ENCODE measurements at regions not wholly inside any gene's neighbourhood (a gene's known extent, or its start where the extent isn't known, plus 50 kb on each side); places are given as distances from the start of the nearest gene placed in this dataset.

DNA sequence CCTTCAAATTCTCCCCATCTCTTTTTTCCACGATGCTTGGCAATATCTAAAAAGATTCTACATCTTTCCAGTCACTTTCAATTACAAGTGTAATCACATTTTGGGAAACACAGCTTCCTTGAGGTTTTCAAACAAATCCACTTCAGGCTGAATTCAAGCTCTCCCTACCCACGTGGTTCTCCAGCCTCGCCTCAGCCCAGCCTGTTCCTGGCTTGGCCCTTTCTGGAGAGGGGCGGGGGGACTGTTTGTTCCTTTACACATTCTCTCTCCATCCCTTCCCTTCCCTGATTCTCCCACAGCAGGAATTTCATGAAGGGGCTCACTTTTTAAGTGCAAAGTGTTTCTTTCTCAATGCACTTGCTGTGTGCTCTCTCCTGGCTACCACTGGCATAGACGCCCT is 226.3 kb upstream of the SOX11 start:
- no peak overlapping the region for H3K4me3 Mint-ChIP-seq
- H3K27ac Mint-ChIP-seq (ENCODE audit: low read depth) = no peak overlapping the region
- H3K27me3 Mint-ChIP-seq = no peaks in the 10 kb centered on the region
- ATAC-seq (replicated peaks; ENCODE audit: extremely low read depth, poor library complexity, severe bottlenecking) (no peak), DNase-seq (ENCODE audit: low spot score in 2 of 2) (no peak)
- no peaks in the 10 kb centered on the region for H3K4me1 Mint-ChIP-seq
- peaks cover 12% of the 10 kb centered on the region for H3K9me3 Mint-ChIP-seq
- H3K36me3 Mint-ChIP-seq (ENCODE audit: insufficient read depth) = peaks cover 1% of the 10 kb centered on the region

DNA sequence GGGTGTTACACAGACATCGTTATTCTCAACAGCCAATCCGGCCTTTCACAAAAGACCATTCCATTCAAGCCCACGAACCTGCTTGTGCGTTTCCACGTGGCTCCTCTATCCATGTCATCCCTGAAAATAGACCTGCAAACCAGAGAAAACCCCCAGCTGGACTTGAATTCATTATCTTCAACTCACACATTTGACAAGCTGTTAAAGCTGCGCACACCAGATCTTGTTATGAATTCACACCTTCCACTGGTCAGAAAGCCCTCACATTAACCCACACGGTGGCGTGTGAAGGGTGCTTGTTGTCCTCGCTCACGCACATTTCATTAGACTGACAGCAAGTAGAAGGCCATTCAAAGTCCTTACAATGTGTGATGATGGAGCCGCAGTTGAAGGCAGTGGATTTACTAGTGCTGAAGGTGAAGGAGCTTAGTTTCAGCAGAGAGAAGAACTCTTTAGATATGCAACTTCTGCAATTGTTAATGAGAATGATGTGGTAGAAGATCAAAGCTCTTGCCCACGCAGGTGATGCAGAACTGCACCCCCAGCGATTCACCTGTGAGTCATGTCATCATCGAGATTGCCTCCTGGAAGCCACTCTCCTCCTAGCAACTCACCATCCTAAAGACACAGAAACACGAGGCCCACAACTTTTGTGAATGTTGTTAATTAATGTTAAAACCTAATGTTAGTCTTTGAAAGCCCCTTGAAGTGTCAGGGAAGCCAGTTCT is 224.8 kb upstream of the SOX11 start:
- H3K27me3 Mint-ChIP-seq = no peaks in the 10 kb centered on the region
- ATAC-seq (replicated peaks; ENCODE audit: extremely low read depth, poor library complexity, severe bottlenecking) (no peak), DNase-seq (ENCODE audit: low spot score in 2 of 2) (no peak)
- H3K9me3 Mint-ChIP-seq = peaks cover 7% of the 10 kb centered on the region
- H3K4me3 Mint-ChIP-seq = no peak overlapping the region
- H3K36me3 Mint-ChIP-seq (ENCODE audit: insufficient read depth) = peaks cover 1% of the 10 kb centered on the region
- H3K4me1 Mint-ChIP-seq = no peaks in the 10 kb centered on the region
- H3K27ac Mint-ChIP-seq (ENCODE audit: low read depth) = no peak overlapping the region

DNA sequence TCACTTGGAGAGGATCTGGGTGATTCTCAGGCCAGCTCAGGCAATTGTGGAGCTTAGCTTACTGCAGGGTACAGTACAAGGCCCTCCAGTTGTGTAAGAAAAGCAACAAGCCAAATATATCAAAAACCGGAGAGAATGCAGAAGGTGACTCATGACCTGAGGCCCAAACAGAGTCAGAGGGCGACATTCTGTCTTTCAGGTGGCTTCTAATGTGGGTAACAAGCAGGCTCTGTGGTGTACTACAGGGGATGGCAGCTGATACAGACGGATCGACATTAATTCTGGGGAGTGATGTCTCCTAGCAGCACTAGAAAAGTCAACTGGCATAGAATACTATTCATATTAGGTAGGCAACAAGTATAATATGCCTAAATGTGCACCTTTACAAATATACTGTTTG is 219.5 kb upstream of the SOX11 start:
- Mint-ChIP-seq H3K27ac (ENCODE audit: low read depth) (no peak overlapping the region), H3K4me1 (no peaks in the 10 kb centered on the region), H3K4me3 (no peak overlapping the region), H3K36me3 (ENCODE audit: insufficient read depth) (peaks cover 3% of the 10 kb centered on the region), H3K9me3 (peaks cover 12% of the 10 kb centered on the region), H3K27me3 (no peaks in the 10 kb centered on the region)
- ATAC-seq (replicated peaks; ENCODE audit: extremely low read depth, poor library complexity, severe bottlenecking) = no peak
- no peak for DNase-seq (ENCODE audit: low spot score in 2 of 2)

DNA sequence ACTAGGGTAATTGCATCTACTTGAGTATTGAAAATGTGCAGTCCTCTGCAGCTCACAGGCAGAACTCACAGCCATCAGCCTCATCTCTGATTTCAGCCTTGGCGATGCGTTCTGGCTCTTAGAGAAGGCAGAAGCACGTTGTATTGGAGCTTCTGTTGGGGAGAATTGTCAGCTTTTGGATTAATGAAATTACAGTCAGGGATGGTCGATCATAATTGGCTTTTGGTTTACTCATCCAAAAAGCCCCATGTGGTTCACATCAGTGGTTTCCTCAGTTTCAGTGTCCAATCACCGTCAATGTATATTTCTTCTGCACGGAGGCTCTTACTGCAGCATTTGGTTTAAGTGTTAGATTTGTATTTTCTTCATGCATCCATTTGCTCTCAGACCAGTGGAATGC is 218.5 kb upstream of the SOX11 start:
- no peak overlapping the region for H3K27ac Mint-ChIP-seq (ENCODE audit: low read depth)
- peaks cover 3% of the 10 kb centered on the region for H3K36me3 Mint-ChIP-seq (ENCODE audit: insufficient read depth)
- no peak for DNase-seq (ENCODE audit: low spot score in 2 of 2)
- H3K4me3 Mint-ChIP-seq = no peak overlapping the region
- H3K4me1 Mint-ChIP-seq = no peaks in the 10 kb centered on the region
- ATAC-seq (replicated peaks; ENCODE audit: extremely low read depth, poor library complexity, severe bottlenecking) = no peak
- peaks cover 12% of the 10 kb centered on the region for H3K9me3 Mint-ChIP-seq
- H3K27me3 Mint-ChIP-seq = no peaks in the 10 kb centered on the region

DNA sequence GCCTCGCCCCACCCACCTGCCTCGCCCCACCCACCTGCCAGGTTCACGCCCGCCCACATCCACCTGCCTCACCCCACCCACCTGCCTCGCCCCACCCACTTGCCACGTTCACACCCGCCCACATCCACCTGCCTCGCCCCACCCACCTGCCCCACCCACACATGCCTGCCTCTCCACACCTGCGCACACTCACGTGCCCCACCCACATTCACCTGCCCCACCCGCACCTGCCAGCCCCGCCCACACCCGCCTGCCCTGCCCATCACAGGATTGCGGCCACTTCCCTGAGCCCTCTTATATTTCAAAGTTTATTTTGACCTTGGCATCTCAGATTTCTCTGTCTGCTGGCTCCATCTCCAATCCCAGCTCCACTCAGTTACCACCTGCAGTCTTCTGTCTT is 217.5 kb upstream of the SOX11 start:
- ATAC-seq (replicated peaks; ENCODE audit: extremely low read depth, poor library complexity, severe bottlenecking) (no peak), DNase-seq (ENCODE audit: low spot score in 2 of 2) (no peak)
- H3K4me1 Mint-ChIP-seq = no peaks in the 10 kb centered on the region
- peaks cover 12% of the 10 kb centered on the region for H3K9me3 Mint-ChIP-seq
- no peak overlapping the region for H3K4me3 Mint-ChIP-seq
- H3K27me3 Mint-ChIP-seq = no peaks in the 10 kb centered on the region
- H3K36me3 Mint-ChIP-seq (ENCODE audit: insufficient read depth) = peaks cover 3% of the 10 kb centered on the region
- H3K27ac Mint-ChIP-seq (ENCODE audit: low read depth) = no peak overlapping the region

GRCh38 chr2:5479265-5479928 is 212.8 kb upstream of the SOX11 start:
- Mint-ChIP-seq H3K27ac (ENCODE audit: low read depth) (no peak overlapping the region), H3K9me3 (peaks cover 11% of the 10 kb centered on the region), H3K4me1 (no peaks in the 10 kb centered on the region), H3K36me3 (ENCODE audit: insufficient read depth) (no peaks in the 10 kb centered on the region), H3K27me3 (no peaks in the 10 kb centered on the region), H3K4me3 (no peak overlapping the region)
- no peak for DNase-seq (ENCODE audit: low spot score in 2 of 2)
- no peak for ATAC-seq (replicated peaks; ENCODE audit: extremely low read depth, poor library complexity, severe bottlenecking)

GRCh38 chr2:5482929-5483331 is 209.3 kb upstream of the SOX11 start:
- Mint-ChIP-seq H3K4me1 (no peaks in the 10 kb centered on the region), H3K27ac (ENCODE audit: low read depth) (no peak overlapping the region), H3K9me3 (peaks cover 9% of the 10 kb centered on the region), H3K4me3 (no peak overlapping the region), H3K36me3 (ENCODE audit: insufficient read depth) (no peaks in the 10 kb centered on the region), H3K27me3 (no peaks in the 10 kb centered on the region)
- DNase-seq (ENCODE audit: low spot score in 2 of 2) = no peak
- no peak for ATAC-seq (replicated peaks; ENCODE audit: extremely low read depth, poor library complexity, severe bottlenecking)

DNA sequence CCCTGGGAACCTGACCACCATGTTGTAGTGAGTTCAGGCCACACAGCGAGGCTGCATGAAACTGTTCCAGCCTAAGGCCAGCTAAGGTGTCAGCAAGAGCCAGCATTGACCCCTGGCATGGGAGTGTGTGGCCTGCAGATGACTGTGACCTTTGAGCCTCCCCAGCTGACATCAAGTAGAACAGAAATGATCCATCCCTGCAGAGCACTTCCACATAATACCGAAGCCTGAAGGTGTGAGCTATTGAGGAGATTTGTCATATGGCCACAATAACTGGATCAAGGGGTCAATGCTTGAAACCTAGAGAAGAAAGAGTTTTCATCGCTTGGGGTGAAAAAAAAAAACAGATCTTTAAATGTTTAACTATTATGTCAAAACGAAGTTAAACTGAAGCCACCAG is 207.3 kb upstream of the SOX11 start:
- DNase-seq (ENCODE audit: low spot score in 2 of 2) = no peak
- ATAC-seq (replicated peaks; ENCODE audit: extremely low read depth, poor library complexity, severe bottlenecking) = no peak
- H3K27me3 Mint-ChIP-seq = no peaks in the 10 kb centered on the region
- H3K9me3 Mint-ChIP-seq = peaks cover 12% of the 10 kb centered on the region
- no peaks in the 10 kb centered on the region for H3K36me3 Mint-ChIP-seq (ENCODE audit: insufficient read depth)
- H3K4me3 Mint-ChIP-seq = no peak overlapping the region
- H3K4me1 Mint-ChIP-seq = no peaks in the 10 kb centered on the region
- H3K27ac Mint-ChIP-seq (ENCODE audit: low read depth) = no peak overlapping the region

DNA sequence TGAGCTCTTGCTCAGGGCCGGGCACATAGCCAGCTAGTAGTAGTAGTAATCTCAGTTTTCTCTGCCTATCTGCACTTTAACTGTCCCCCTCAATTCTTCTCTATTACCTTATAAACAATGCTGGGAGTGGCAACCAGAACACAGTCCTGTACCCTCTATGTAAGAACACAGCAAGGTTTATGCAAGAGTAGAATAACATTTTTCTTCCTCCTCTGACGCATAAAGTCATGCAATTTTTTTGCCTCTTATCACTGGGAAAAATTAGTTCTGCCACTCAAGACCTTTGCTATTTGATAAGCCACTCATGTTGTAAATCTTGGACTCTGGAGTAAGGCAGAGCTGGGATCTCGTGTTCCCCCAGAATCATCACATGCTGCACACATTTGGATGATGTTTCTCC is 200.7 kb upstream of the SOX11 start:
- Mint-ChIP-seq H3K9me3 (peaks cover 6% of the 10 kb centered on the region), H3K4me1 (no peaks in the 10 kb centered on the region)

DNA sequence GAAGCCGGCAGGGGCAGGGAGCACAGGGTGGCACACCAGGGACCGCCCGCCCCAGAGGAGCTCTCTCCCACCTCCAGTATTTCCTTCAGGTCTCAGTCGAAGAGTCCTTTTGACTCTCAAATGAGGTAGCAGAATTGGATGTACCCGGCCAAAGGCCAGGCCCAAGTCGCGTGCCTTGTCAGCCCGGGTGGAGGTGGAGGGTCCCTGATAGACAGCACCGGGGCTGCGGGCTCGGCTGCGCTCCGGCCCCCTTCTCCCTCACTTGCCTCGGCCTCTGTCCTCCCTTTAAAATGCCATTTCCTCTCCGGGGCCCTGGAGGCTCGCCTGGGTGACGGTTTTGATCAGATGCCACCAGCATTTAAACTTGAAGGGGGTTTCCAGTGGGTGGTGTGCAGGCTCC is 198.9 kb upstream of the SOX11 start:
- Mint-ChIP-seq H3K27ac (ENCODE audit: low read depth) (no peak overlapping the region), H3K4me3 (no peak overlapping the region), H3K36me3 (ENCODE audit: insufficient read depth) (no peaks in the 10 kb centered on the region), H3K27me3 (no peaks in the 10 kb centered on the region), H3K4me1 (no peaks in the 10 kb centered on the region), H3K9me3 (no peaks in the 10 kb centered on the region)
- DNase-seq (ENCODE audit: low spot score in 2 of 2) (no peak), ATAC-seq (replicated peaks; ENCODE audit: extremely low read depth, poor library complexity, severe bottlenecking) (no peak)

More for the DNA sequence above, 200.7 kb upstream of the SOX11 start:
- DNase-seq (ENCODE audit: low spot score in 2 of 2) (no peak), ATAC-seq (replicated peaks; ENCODE audit: extremely low read depth, poor library complexity, severe bottlenecking) (no peak)
- Mint-ChIP-seq H3K4me3 (no peak overlapping the region), H3K27ac (ENCODE audit: low read depth) (no peak overlapping the region), H3K27me3 (no peaks in the 10 kb centered on the region), H3K36me3 (ENCODE audit: insufficient read depth) (no peaks in the 10 kb centered on the region)

DNA sequence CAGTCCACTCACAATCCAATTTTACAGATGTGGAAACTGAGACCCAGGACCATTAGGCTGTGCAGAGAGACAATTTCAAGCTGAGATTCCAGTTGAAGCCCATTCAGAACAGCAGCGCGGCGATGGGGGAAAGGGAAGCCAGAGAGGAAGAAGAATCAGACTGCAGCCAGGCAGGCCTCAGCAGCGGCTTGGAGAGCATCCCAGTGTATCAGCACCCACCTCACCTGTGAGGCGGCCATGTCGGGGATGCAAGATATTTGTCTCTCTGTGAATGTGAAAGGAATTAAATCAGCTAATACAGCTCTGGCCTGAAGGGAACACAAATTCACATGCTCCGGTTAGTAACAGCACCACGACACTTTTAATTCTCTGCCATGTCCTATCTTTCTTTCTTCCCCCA is 198.0 kb upstream of the SOX11 start:
- DNase-seq (ENCODE audit: low spot score in 2 of 2) = no peak
- Mint-ChIP-seq H3K9me3 (no peaks in the 10 kb centered on the region), H3K4me3 (no peak overlapping the region), H3K4me1 (no peaks in the 10 kb centered on the region), H3K27me3 (no peaks in the 10 kb centered on the region), H3K36me3 (ENCODE audit: insufficient read depth) (no peaks in the 10 kb centered on the region), H3K27ac (ENCODE audit: low read depth) (no peak overlapping the region)
- no peak for ATAC-seq (replicated peaks; ENCODE audit: extremely low read depth, poor library complexity, severe bottlenecking)

- DNase-seq (ENCODE audit: low spot score in 2 of 2) (no peak), ATAC-seq (replicated peaks; ENCODE audit: extremely low read depth, poor library complexity, severe bottlenecking) (no peak)
- Mint-ChIP-seq H3K9me3 (peaks cover 5% of the 10 kb centered on the region), H3K27ac (ENCODE audit: low read depth) (no peak overlapping the region), H3K4me1 (no peaks in the 10 kb centered on the region), H3K4me3 (no peak overlapping the region), H3K36me3 (ENCODE audit: insufficient read depth) (no peaks in the 10 kb centered on the region), H3K27me3 (no peaks in the 10 kb centered on the region)
Observed at GRCh38 chr2:5495586-5495985, 196.6 kb upstream of the SOX11 start.

DNA sequence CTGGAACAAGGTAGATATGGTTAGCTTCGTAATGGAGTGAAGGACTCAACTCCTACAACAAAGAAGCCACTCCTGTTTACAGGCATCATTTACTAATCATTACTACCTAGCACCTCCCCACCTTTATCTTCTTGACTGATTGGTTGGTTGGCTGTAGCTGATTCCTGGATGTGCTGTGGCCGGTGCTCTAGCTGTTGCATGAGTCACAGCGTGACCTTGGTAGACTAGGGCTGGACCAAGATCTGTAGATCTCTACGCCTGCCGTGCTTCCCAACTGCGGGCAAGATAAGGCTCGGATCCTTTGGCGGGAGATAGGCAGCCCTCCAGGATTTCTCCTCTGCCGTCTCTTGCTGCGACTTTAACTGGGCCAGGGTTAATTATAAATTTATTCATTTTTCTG is 194.3 kb upstream of the SOX11 start:
- Mint-ChIP-seq H3K36me3 (ENCODE audit: insufficient read depth) (no peaks in the 10 kb centered on the region), H3K4me3 (no peak overlapping the region), H3K27me3 (no peaks in the 10 kb centered on the region), H3K4me1 (no peaks in the 10 kb centered on the region), H3K27ac (ENCODE audit: low read depth) (no peak overlapping the region), H3K9me3 (peaks cover 5% of the 10 kb centered on the region)
- DNase-seq (ENCODE audit: low spot score in 2 of 2) (no peak), ATAC-seq (replicated peaks; ENCODE audit: extremely low read depth, poor library complexity, severe bottlenecking) (no peak)
